HepG2 (cell line): ENCODE measurements at regions not wholly inside any gene's neighbourhood (a gene's known extent, or its start where the extent isn't known, plus 50 kb on each side); places are given as distances from the start of the nearest gene placed in this dataset.

Experiments
- ATAC-seq: fragments of 200-7000 bp; cut with Tn5 transposase; 3 replicates; pipeline ENCODE4 v1.9.1; 2020; ENCODE audit warnings: mild to moderate bottlenecking, moderate library complexity
- BruUV-seq: library from RNA; stranded (reverse); fragments of 400-500 nt; replicated peaks from 2 replicates; lab custom pipeline; 2021; lab: Mats Ljungman, UMichigan
- CTCF ChIA-PET: fragments of 300-600 bp; formaldehyde crosslinking; extraction: SDS; loops from one replicate; lab custom pipeline; 2021; ENCODE audit warnings: low total read pairs, inconsistent platforms, low intra/inter-chr PET ratio; lab: Yijun Ruan, JAX
- POLR2A ChIA-PET: fragments of 350-600 bp; sonication (Branson Sonifier 250); formaldehyde crosslinking; loops from one replicate; lab custom pipeline; 2020; ENCODE audit warnings: antibody characterized with exemption, inconsistent platforms; lab: Yijun Ruan, JAX
- DNase-seq: peaks from one replicate; pipeline ENCODE4 v3.0.0-alpha.2; 2015; ENCODE audit warnings: low spot score
- FAIRE-seq: peaks from 3 replicates; lab custom pipeline; 2011; peaks lifted over from hg19 to GRCh38; lab: Jason Lieb, UNC
- H2AFZ ChIP-seq: one replicate; pipeline ENCODE4 v1.6.1; 2011; ENCODE audit warnings: low read length, inconsistent platforms
- H3K27ac ChIP-seq: fragments of 300-600 bp; 3 replicates; pipeline ENCODE4 v1.8.0; 2011; ENCODE audit warnings: mixed run types, mild to moderate bottlenecking, mixed read lengths, low read length, inconsistent platforms; ENCODE audit not compliant: insufficient read depth; ENCODE audit errors: extremely low read length
- H3K27me3 ChIP-seq, 2 experiments: fragments of 200-600 bp in 1 of 2; 2 replicates in 1 of 2; 3 replicates in 1 of 2; pipeline versions ENCODE4 v1.6.0 to v1.8.0; 2011; ENCODE audit warnings: low read length in 2 of 2, mild to moderate bottlenecking in 2 of 2, moderate library complexity in 2 of 2, inconsistent platforms in 1 of 2; ENCODE audit not compliant: insufficient read depth in 2 of 2, control insufficient read depth in 1 of 2
- H3K36me3 ChIP-seq, 2 experiments: fragments of 200-600 bp in 1 of 2; replicated peaks in 1 of 2; 2 replicates in 1 of 2; 3 replicates in 1 of 2; pipeline versions ENCODE4 v1.5.1 to v1.8.0; 2011; ENCODE audit warnings: low read length in 2 of 2, inconsistent platforms in 1 of 2; ENCODE audit not compliant: insufficient read depth in 2 of 2, control insufficient read depth in 1 of 2
- H3K4me1 ChIP-seq: 2 replicates; pipeline ENCODE4 v1.5.1; 2012; ENCODE audit warnings: low read length, inconsistent platforms; ENCODE audit not compliant: insufficient read depth
- H3K4me2 ChIP-seq: 2 replicates; pipeline ENCODE4 v1.6.0; 2011; ENCODE audit warnings: low read depth, low read length, inconsistent platforms
- H3K4me3 ChIP-seq, 3 experiments: fragments of 200-600 bp in 1 of 3; sonication (generic), shearing (Covaris generic) in 1 of 3; replicated peaks in 1 of 3; 2 replicates each; pipeline ENCODE4 v1.5.1; 2011 to 2016; ENCODE audit warnings: low read length in 3 of 3, inconsistent platforms in 2 of 3, low read depth in 2 of 3, mild to moderate bottlenecking in 2 of 3, control low read depth in 1 of 3, mixed read lengths in 1 of 3; ENCODE audit not compliant: insufficient read depth in 1 of 3
- H3K79me2 ChIP-seq: one replicate; pipeline ENCODE4 v1.6.1; 2011; ENCODE audit warnings: low read length, inconsistent platforms; ENCODE audit not compliant: insufficient read depth
- H3K9ac ChIP-seq: 2 replicates; pipeline ENCODE4 v1.6.0; 2011; ENCODE audit warnings: mild to moderate bottlenecking, low read depth, low read length, inconsistent platforms; ENCODE audit not compliant: insufficient read depth
- H3K9me3 ChIP-seq: 2 replicates; pipeline ENCODE4 v1.5.1; 2012; ENCODE audit warnings: mild to moderate bottlenecking, low read length
- H4K20me1 ChIP-seq: 2 replicates; pipeline ENCODE4 v1.6.0; 2011; ENCODE audit warnings: inconsistent platforms, mild to moderate bottlenecking, low read length, moderate library complexity; ENCODE audit not compliant: insufficient read depth
- ATF5 ChIP-seq: sonication (generic); formaldehyde crosslinking; IDR thresholded peaks from 2 replicates; pipeline ENCODE4 v1.4.0; 2020; ENCODE audit warnings: mild to moderate bottlenecking, low read depth, missing genetic modification reagents
- KDM6A ChIP-seq: IDR thresholded peaks from 2 replicates; pipeline ENCODE4 v1.6.1; 2016; ENCODE audit warnings: low read depth
- TP53 ChIP-seq: sonication (generic); formaldehyde crosslinking; conservative IDR thresholded peaks from 2 replicates; pipeline ENCODE4 v1.4.0; 2020; ENCODE audit warnings: missing genetic modification reagents
- ZBTB20 ChIP-seq: sonication (generic); formaldehyde crosslinking; IDR thresholded peaks from 2 replicates; pipeline ENCODE4 v1.8.1; 2023; ENCODE audit warnings: missing genetic modification reagents, low read depth, mild to moderate bottlenecking, borderline replicate concordance
- ZC3H4 ChIP-seq: sonication (generic); formaldehyde crosslinking; IDR thresholded peaks from 2 replicates; pipeline ENCODE4 v1.4.0; 2020; ENCODE audit warnings: missing genetic modification reagents, borderline replicate concordance
- ZFYVE20 ChIP-seq: sonication (generic); formaldehyde crosslinking; IDR thresholded peaks from 2 replicates; pipeline ENCODE4 v1.8.0; 2023; ENCODE audit warnings: low read depth, mild to moderate bottlenecking, moderate library complexity, missing genetic modification reagents, borderline replicate concordance
- ZNF598 ChIP-seq: sonication (generic); formaldehyde crosslinking; IDR thresholded peaks from 2 replicates; pipeline ENCODE4 v1.5.1; 2020; ENCODE audit warnings: mild to moderate bottlenecking, missing genetic modification reagents, borderline replicate concordance
- ZNF703 ChIP-seq: sonication (generic); formaldehyde crosslinking; IDR thresholded peaks from 2 replicates; pipeline ENCODE4 v1.5.1; 2020; ENCODE audit warnings: missing genetic modification reagents, mild to moderate bottlenecking, moderate library complexity, borderline replicate concordance
- WGBS: methylation state at CpG from one replicate; pipeline ENCODE4 v1.1.6; 2017; ENCODE audit warnings: low lambda C conversion rate; 5-methylcytosine and 5-hydroxymethylcytosine counted together
- in situ Hi-C: cut with HindIII; loops from 2 replicates; pipeline ENCODE4 v1.10.0; 2017; ENCODE audit warnings: low pct_unique_long_range_greater_than_20kb; ENCODE audit not compliant: extremely low pct_ligation_motif_present
- intact Hi-C: fragments of 100-400 bp; cut with micrococcal nuclease; formaldehyde crosslinking; loops from one replicate; pipeline ENCODE4 v1.10.0; 2022; ENCODE audit not compliant: unreplicated experiment
- TF ChIP-seq, protein P1 (sequence below): sonication (generic); formaldehyde crosslinking; conservative IDR thresholded peaks from 2 replicates; pipeline ENCODE4 v1.4.0; 2020; ENCODE audit warnings: mild to moderate bottlenecking, missing genetic modification reagents, moderate library complexity

GRCh38 chr12:128140551-128140950, 126.4 kb upstream of the TMEM132C start:
- H3K4me1 ChIP-seq: no peaks in the 10 kb centered on the region
- H3K9me3 ChIP-seq: no peaks in the 10 kb centered on the region
- FAIRE-seq (no peak), ATAC-seq (no peak), DNase-seq (no peak)
- WGBS: 0% methylated on average over 4 of the region's 4 CpGs
- in situ Hi-C loops: no loop called here
- intact Hi-C loops: no loop called here
- no peak overlapping the region for H3K27ac ChIP-seq
- no TSS peak for BruUV-seq
- TF ChIP-seq TP53 (CRISPR knock-in tag) (no peak), ZNF598 (CRISPR knock-in tag) (no peak), ZBTB20 (CRISPR knock-in tag) (no peak), KDM6A (CRISPR knock-in tag) (no peak), ZC3H4 (no peak), ZFYVE20 (CRISPR knock-in tag) (no peak), ATF5 (no peak), ZNF703 (CRISPR knock-in tag) (no peak)
- TF ChIP-seq, protein P1, sequence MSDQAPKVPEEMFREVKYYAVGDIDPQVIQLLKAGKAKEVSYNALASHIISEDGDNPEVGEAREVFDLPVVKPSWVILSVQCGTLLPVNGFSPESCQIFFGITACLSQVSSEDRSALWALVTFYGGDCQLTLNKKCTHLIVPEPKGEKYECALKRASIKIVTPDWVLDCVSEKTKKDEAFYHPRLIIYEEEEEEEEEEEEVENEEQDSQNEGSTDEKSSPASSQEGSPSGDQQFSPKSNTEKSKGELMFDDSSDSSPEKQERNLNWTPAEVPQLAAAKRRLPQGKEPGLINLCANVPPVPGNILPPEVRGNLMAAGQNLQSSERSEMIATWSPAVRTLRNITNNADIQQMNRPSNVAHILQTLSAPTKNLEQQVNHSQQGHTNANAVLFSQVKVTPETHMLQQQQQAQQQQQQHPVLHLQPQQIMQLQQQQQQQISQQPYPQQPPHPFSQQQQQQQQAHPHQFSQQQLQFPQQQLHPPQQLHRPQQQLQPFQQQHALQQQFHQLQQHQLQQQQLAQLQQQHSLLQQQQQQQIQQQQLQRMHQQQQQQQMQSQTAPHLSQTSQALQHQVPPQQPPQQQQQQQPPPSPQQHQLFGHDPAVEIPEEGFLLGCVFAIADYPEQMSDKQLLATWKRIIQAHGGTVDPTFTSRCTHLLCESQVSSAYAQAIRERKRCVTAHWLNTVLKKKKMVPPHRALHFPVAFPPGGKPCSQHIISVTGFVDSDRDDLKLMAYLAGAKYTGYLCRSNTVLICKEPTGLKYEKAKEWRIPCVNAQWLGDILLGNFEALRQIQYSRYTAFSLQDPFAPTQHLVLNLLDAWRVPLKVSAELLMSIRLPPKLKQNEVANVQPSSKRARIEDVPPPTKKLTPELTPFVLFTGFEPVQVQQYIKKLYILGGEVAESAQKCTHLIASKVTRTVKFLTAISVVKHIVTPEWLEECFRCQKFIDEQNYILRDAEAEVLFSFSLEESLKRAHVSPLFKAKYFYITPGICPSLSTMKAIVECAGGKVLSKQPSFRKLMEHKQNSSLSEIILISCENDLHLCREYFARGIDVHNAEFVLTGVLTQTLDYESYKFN (CRISPR knock-in tag): no peak
- no peak overlapping the region for H2AFZ ChIP-seq
- H3K4me2 ChIP-seq: no peak overlapping the region
- no peaks in the 10 kb centered on the region for H3K27me3 ChIP-seq
- no peak overlapping the region for H3K4me3 ChIP-seq
- no peaks in the 10 kb centered on the region for H4K20me1 ChIP-seq
- ChIA-PET POLR2A (no interaction called here), CTCF (no interaction called here)
- H3K36me3 ChIP-seq: no peaks in the 10 kb centered on the region
- no peaks in the 10 kb centered on the region for H3K79me2 ChIP-seq
- no peak overlapping the region for H3K9ac ChIP-seq
